PC-3 (cell line): ENCODE measurements at regions not wholly inside any gene's neighbourhood (a gene's known extent, or its start where the extent isn't known, plus 50 kb on each side); places are given as distances from the start of the nearest gene placed in this dataset.

ENCODE experiments used
- CTCF ChIP-seq: fragments of 300-600 bp; sonication (generic); conservative IDR thresholded peaks from 2 replicates; pipeline ENCODE4 v1.5.1; 2017; ENCODE audit warnings: antibody characterized with exemption, low read depth, mild to moderate bottlenecking, low read length
- EZH2 ChIP-seq: fragments of 300-600 bp; sonication (generic); IDR thresholded peaks from one replicate; pipeline ENCODE4 v1.6.1; 2017; ENCODE audit warnings: antibody characterized with exemption, mild to moderate bottlenecking, low read length; ENCODE audit not compliant: unreplicated experiment
- EZH2phosphoT487 ChIP-seq: fragments of 300-600 bp; sonication (generic); IDR thresholded peaks from 2 replicates; pipeline ENCODE4 v1.6.1; 2018; ENCODE audit warnings: mild to moderate bottlenecking, antibody characterized with exemption, low read length, borderline replicate concordance

DNA sequence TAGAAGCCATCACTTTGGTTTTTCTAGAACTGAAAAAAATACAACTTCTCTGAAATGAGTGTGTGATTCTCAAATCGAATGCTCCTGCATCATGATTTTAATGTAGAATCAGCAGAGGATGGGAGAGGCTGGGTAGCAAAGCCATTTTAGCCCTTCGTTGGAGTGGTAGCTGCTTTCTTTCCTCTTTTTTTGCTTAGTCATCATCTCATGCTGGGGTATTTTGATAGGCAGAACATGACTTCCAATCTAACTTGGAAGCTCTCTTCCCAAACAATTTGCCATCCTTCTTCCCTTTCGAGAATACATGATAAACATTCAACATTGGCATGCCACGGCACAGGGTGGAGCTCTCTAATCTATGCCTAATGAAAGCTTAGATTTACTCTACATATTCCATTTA lies 311.2 kb upstream of the LRATD1 start:
- TF ChIP-seq CTCF = no peak
- no peak for TF ChIP-seq EZH2
- no peak for TF ChIP-seq EZH2phosphoT487
